ENCODE measurements at regions not wholly inside any gene's neighbourhood (a gene's known extent, or its start where the extent isn't known, plus 50 kb on each side); places are given as distances from the start of the nearest gene placed in this dataset.

GRCh38 chr13:76004416-76004815, 368.3 kb downstream of the LMO7 start:
- Histone ChIP-seq H3K9me3 (no peaks in the 10 kb centered on the region), H3K4me1 (ENCODE audit: insufficient read depth) (peaks cover 3% of the 10 kb centered on the region), H3K4me3 (no peak overlapping the region), H3K36me3 (no peaks in the 10 kb centered on the region), H3K27me3 (no peaks in the 10 kb centered on the region), H3K27ac (no peak overlapping the region)
- no peak for TF ChIP-seq POLR2A (IDR thresholded peaks at IDR 0.05)
- no peak for TF ChIP-seq CTCF (IDR thresholded peaks at IDR 0.05)
- no peak for TF ChIP-seq EP300 (IDR thresholded peaks at IDR 0.05)
- WGBS, 3 donors: 84 to 94% (median 92%) methylated on average over 2 of the region's 2 CpGs
- no peak for DNase-seq
- intact Hi-C loops (cut with DNase I): no loop called here

GRCh38 chr13:76000131-76000530, 364.0 kb downstream of the LMO7 start:
- Histone ChIP-seq H3K27me3 (no peaks in the 10 kb centered on the region), H3K9me3 (no peaks in the 10 kb centered on the region), H3K27ac (no peak overlapping the region), H3K36me3 (no peaks in the 10 kb centered on the region), H3K4me3 (no peak overlapping the region), H3K4me1 (ENCODE audit: insufficient read depth) (no peaks in the 10 kb centered on the region)
- DNase-seq: no peak
- intact Hi-C loops (cut with DNase I): no loop called here
- WGBS, 3 donors: 47 to 73% (median 65%) methylated on average over 1 of the region's 1 CpG
- TF ChIP-seq POLR2A (IDR thresholded peaks at IDR 0.05): no peak
- TF ChIP-seq EP300 (IDR thresholded peaks at IDR 0.05): no peak

GRCh38 chr13:75996582-75996981, 360.5 kb downstream of the LMO7 start:
- H3K27ac ChIP-seq: no peak overlapping the region
- DNase-seq: no peak
- 78 to 91% (median 84%) methylated on average over 2 of the region's 2 CpGs for WGBS, 3 donors
- H3K27me3 ChIP-seq: no peaks in the 10 kb centered on the region
- no peak overlapping the region for H3K4me3 ChIP-seq
- TF ChIP-seq POLR2A (IDR thresholded peaks at IDR 0.05): no peak
- no peak for TF ChIP-seq CTCF (IDR thresholded peaks at IDR 0.05)
- TF ChIP-seq EP300 (IDR thresholded peaks at IDR 0.05): no peak
- H3K36me3 ChIP-seq: no peaks in the 10 kb centered on the region
- H3K4me1 ChIP-seq (ENCODE audit: insufficient read depth): no peaks in the 10 kb centered on the region
- intact Hi-C loops (cut with DNase I): no loop called here
- H3K9me3 ChIP-seq: no peaks in the 10 kb centered on the region

GRCh38 chr13:75995966-75996365, 359.8 kb downstream of the LMO7 start:
- no peak for TF ChIP-seq CTCF (IDR thresholded peaks at IDR 0.05)
- TF ChIP-seq POLR2A (IDR thresholded peaks at IDR 0.05): no peak
- no peak for TF ChIP-seq EP300 (IDR thresholded peaks at IDR 0.05)
- no peak overlapping the region for H3K27ac ChIP-seq
- intact Hi-C loops (cut with DNase I): no loop called here
- 89 to 98% (median 94%) methylated on average over 2 of the region's 2 CpGs for WGBS, 3 donors
- no peak for DNase-seq
- no peak overlapping the region for H3K4me3 ChIP-seq
- H3K36me3 ChIP-seq: no peaks in the 10 kb centered on the region
- H3K4me1 ChIP-seq (ENCODE audit: insufficient read depth): no peaks in the 10 kb centered on the region
- H3K9me3 ChIP-seq: no peaks in the 10 kb centered on the region
- H3K27me3 ChIP-seq: no peaks in the 10 kb centered on the region

- H3K4me1 ChIP-seq (ENCODE audit: insufficient read depth): no peaks in the 10 kb centered on the region
- H3K27me3 ChIP-seq: no peaks in the 10 kb centered on the region
- H3K27ac ChIP-seq: no peak overlapping the region
- no peak overlapping the region for H3K4me3 ChIP-seq
- H3K9me3 ChIP-seq: no peaks in the 10 kb centered on the region
- no peak for TF ChIP-seq CTCF (IDR thresholded peaks at IDR 0.05)
- TF ChIP-seq POLR2A (IDR thresholded peaks at IDR 0.05): no peak
- no peak for TF ChIP-seq EP300 (IDR thresholded peaks at IDR 0.05)
- DNase-seq: no peak
- intact Hi-C loops (cut with DNase I): no loop called here
- WGBS, 3 donors: 95 to 96% (median 95%) methylated on average over 8 of the region's 8 CpGs
- H3K36me3 ChIP-seq: no peaks in the 10 kb centered on the region
These were observed 357.7 kb downstream of the LMO7 start for GRCh38 chr13:75993823-75994222.

Data from ovary (tissue), 7 donors.